ENCODE measurements at regions not wholly inside any gene's neighbourhood (a gene's known extent, or its start where the extent isn't known, plus 50 kb on each side); places are given as distances from the start of the nearest gene placed in this dataset.

GRCh38 chr9:107557236-107557990 lies 67.8 kb upstream of the KLF4 start:
- peak; percentile 88 for ATAC-seq
- DNase-seq: peak; percentile 88
- H4K20me1 ChIP-seq (ENCODE audit: low read length): no peaks in the 10 kb centered on the region
- peak overlapping the region; percentile 76 for H3K4me2 ChIP-seq (ENCODE audit: low read length)
- no peak for TF ChIP-seq EZH2phosphoT487 (IDR thresholded peaks at IDR 0.05; ENCODE audit: borderline replicate concordance, low read length)
- no peak for TF ChIP-seq EZH2 (IDR thresholded peaks at IDR 0.05; ENCODE audit: low read length, unreplicated experiment)
- TF ChIP-seq CTCF (conservative IDR thresholded peaks at IDR 0.05; ENCODE audit: low read depth, low read length): no peak
- BruUV-seq (replicated peaks): TSS peak; percentile 57
- H3K4me1 ChIP-seq (ENCODE audit: insufficient read depth, low read length): peaks cover 25% of the 10 kb centered on the region
- no peaks in the 10 kb centered on the region for H3K9me3 ChIP-seq (ENCODE audit: low read length)
- peak overlapping the region; percentile 21; the same call in 1 of the 2 replicates for H3K4me3 ChIP-seq (ENCODE audit: low read length)
- CTCF ChIA-PET: no interaction called here
- no peaks in the 10 kb centered on the region for H3K9me2 ChIP-seq (replicated peaks; ENCODE audit: low read length)
- intact Hi-C loops (cut with micrococcal nuclease): no loop called here
- H3K27ac ChIP-seq (ENCODE audit: low read length): peak overlapping the region; percentile 98
- H3K27me3 ChIP-seq (ENCODE audit: low read length): no peaks in the 10 kb centered on the region
- H3K79me2 ChIP-seq (ENCODE audit: low read length): no peaks in the 10 kb centered on the region
- H3F3A ChIP-seq (ENCODE audit: low read length, unreplicated experiment): no peaks in the 10 kb centered on the region
- H3K9ac ChIP-seq (ENCODE audit: low read length): peak overlapping the region; percentile 70
- H2AFZ ChIP-seq (ENCODE audit: low read length): peak overlapping the region; percentile 24
- H3K36me3 ChIP-seq (ENCODE audit: low read depth, low read length): no peaks in the 10 kb centered on the region
- POLR2A ChIA-PET (ENCODE audit: unreplicated experiment): no interaction called here

DNA sequence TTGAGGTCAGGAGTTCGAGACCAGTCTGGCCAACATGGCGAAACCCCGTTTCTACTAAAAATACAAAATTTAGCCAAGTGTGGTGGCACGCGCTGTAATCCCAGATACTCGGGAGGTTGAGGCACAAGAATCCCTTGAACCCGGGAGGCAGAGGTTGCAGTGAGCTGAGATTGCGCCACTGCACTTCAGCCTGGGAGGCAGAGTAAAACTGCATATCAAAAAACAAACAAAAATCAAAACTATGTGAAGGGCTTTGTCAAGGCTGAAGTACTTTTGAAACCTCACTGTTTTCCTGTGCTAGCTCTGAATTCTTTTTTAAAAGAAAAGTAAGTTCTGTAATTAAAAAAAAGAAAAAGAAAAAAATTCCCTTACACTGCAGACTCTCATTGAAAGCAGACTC lies 65.1 kb upstream of the KLF4 start:
- POLR2A ChIA-PET (ENCODE audit: unreplicated experiment): no interaction called here
- intact Hi-C loops (cut with micrococcal nuclease): no loop called here
- no TSS peak for BruUV-seq (replicated peaks)

More for the DNA sequence above, 65.1 kb upstream of the KLF4 start:
- Histone ChIP-seq H3K4me2 (ENCODE audit: low read length) (no peak overlapping the region), H3K27me3 (ENCODE audit: low read length) (no peaks in the 10 kb centered on the region), H3F3A (ENCODE audit: low read length, unreplicated experiment) (no peaks in the 10 kb centered on the region), H3K79me2 (ENCODE audit: low read length) (no peaks in the 10 kb centered on the region), H3K9ac (ENCODE audit: low read length) (no peak overlapping the region), H3K9me3 (ENCODE audit: low read length) (no peaks in the 10 kb centered on the region), H4K20me1 (ENCODE audit: low read length) (no peaks in the 10 kb centered on the region), H2AFZ (ENCODE audit: low read length) (no peak overlapping the region), H3K4me3 (ENCODE audit: low read length) (no peak overlapping the region), H3K27ac (ENCODE audit: low read length) (no peak overlapping the region), H3K4me1 (ENCODE audit: insufficient read depth, low read length) (peaks cover 25% of the 10 kb centered on the region), H3K36me3 (ENCODE audit: low read depth, low read length) (no peaks in the 10 kb centered on the region), H3K9me2 (replicated peaks; ENCODE audit: low read length) (no peaks in the 10 kb centered on the region)
- TF ChIP-seq EZH2phosphoT487 (IDR thresholded peaks at IDR 0.05; ENCODE audit: borderline replicate concordance, low read length) (no peak), EZH2 (IDR thresholded peaks at IDR 0.05; ENCODE audit: low read length, unreplicated experiment) (no peak), CTCF (conservative IDR thresholded peaks at IDR 0.05; ENCODE audit: low read depth, low read length) (no peak)
- no peak for ATAC-seq
- DNase-seq: no peak
- CTCF ChIA-PET: no interaction called here
